ENCODE measurements at regions not wholly inside any gene's neighbourhood (a gene's known extent, or its start where the extent isn't known, plus 50 kb on each side); places are given as distances from the start of the nearest gene placed in this dataset.

DNA sequence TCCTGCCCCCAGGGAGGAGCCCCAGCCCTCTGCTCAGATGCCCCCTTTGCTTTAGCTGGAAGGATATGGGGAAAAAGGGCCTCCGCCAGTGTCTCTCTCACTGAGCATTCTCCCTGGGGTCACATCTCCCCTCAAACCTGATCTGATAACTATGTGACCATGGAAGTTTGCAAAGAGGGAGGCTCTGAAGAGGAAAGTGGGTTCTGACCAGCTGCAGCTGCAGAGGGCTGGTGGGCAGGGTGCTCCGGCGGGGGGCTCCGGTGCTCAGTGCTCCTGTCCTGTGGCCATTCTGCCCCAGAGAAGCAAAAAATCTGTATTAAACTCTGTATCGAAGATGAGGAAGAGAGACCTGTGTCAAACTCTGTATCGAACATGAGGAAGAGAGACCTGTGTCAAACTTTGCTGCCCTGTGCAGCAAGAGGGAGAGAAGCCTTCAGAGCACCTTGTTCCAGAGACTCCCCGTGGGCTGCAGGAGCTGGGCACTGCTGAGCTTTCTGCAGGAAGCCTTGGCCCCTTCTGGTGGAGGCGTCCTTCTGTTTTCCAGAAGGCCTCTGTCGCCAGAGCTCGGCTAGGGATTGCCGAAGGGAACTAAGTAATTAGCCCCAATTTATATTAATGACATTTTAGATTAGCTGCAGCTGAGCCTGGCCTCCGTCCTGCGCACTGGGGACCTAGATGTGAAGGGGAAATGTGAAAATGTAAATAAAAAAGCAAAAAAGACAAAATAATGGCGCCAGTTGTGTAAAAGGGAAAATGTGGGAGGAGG is 186.2 kb upstream of the C1orf174 start:
- no peak for TF ChIP-seq BHLHE40 (IDR thresholded peaks at IDR 0.05; ENCODE audit: borderline replicate concordance)
- TF ChIP-seq FOXM1 (IDR thresholded peaks at IDR 0.05; ENCODE audit: borderline replicate concordance) = no peak
- no peak for TF ChIP-seq ELF4 (IDR thresholded peaks at IDR 0.05)
- no peak for TF ChIP-seq FOXA1 (IDR thresholded peaks at IDR 0.05)
- no peak for TF ChIP-seq TARDBP (IDR thresholded peaks at IDR 0.05)
- TF ChIP-seq NFRKB (IDR thresholded peaks at IDR 0.05) = no peak
- TF ChIP-seq, protein P1, sequence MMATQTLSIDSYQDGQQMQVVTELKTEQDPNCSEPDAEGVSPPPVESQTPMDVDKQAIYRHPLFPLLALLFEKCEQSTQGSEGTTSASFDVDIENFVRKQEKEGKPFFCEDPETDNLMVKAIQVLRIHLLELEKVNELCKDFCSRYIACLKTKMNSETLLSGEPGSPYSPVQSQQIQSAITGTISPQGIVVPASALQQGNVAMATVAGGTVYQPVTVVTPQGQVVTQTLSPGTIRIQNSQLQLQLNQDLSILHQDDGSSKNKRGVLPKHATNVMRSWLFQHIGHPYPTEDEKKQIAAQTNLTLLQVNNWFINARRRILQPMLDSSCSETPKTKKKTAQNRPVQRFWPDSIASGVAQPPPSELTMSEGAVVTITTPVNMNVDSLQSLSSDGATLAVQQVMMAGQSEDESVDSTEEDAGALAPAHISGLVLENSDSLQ (IDR thresholded peaks at IDR 0.05) = no peak
- no peak for TF ChIP-seq SP1 (IDR thresholded peaks at IDR 0.05)
